IPS DF 4.7 (cell line): ENCODE measurements at regions not wholly inside any gene's neighbourhood (a gene's known extent, or its start where the extent isn't known, plus 50 kb on each side); places are given as distances from the start of the nearest gene placed in this dataset.
A peak's percentile ranks its signal among the peaks of the same experiment; 100 is the strongest.
"Not testable (repeated sequence)": the region's sequence is repeated elsewhere in the genome, so short reads cannot be mapped to it uniquely, and the experiment has no call there.

Experiments
- DNase-seq: peaks from one replicate; pipeline ENCODE4 v3.0.0-alpha.2; 2013; ENCODE audit warnings: low spot score; ENCODE audit errors: extremely low read depth

DNA sequence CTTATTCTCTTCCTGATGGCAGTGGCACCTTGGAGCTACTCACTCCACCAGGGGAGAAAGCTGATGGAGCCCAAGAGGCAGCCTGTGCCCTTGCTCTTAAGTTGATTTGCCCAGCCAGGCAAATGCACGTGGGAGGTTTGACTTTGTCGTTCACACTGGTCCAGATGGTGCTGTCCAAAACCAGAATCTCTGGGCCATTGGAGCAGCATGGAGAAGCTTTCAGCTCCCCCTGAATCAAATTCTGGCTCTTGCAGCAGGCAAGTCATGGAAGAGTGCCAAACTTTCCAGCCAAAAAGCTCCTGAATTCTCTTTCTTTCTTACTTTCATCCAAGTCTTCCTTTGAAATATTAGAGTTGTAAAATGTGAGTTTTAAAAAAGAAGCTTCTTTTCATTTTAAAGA is 970.4 kb downstream of the RPA4 start:
- no peak for DNase-seq

DNA sequence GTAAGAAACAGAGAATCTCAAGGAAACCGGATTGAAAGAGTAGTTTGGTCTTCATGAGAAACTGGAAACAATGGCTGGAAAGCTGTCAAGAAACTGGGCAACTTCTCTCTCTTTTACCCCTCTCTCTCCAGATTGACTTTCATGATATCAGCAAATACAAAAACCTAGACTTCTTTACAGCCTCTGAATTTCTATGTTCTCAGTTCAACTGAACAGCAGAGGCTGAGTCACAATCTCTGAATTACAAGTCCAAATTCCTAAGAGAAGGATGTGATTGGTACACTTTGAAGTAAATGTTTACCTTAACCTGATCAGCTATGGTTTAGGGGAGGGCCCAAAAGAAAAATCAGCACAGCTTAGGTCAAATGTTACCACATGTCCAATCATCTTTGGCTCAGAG is 974.9 kb downstream of the RPA4 start:
- no peak for DNase-seq

DNA sequence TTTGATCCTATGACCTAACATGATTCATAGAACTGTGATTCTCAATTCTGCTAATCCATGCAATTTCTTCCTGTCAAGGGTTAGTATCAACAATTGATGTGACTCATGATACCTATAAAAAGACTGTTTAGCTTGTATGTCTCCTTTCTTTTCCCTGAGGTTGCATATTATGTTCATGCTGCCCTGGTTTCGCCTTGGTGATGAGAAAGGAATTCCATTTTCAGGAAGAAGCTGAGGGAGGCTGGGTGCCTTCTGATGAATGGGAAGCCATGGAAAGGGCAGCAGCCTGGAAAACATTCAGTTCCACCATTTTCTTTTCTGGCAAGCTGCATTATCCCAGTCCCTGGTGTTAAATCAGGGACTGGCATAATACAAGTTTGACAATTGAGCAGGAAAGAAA is 976.5 kb downstream of the RPA4 start:
- no peak for DNase-seq

DNA sequence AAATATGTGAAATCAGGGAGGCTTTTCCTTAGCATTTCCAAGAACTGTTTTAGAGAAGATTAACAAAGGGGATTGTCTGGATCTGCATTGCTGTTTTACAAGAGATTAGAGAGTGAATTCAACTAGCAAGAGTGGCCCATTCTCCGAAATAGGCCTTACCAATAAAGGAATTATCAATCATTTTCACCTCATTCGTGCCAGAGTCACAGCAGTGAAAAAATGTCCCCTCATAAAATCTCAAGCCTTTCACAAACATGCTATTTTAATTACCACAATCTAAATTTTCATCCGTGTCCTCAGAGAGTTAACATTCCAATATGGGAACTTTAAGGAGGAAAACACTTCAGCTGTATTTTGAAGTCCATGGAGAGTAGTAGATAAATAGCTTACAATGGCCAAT is 979.6 kb downstream of the RPA4 start:
- DNase-seq, result no peak

DNA sequence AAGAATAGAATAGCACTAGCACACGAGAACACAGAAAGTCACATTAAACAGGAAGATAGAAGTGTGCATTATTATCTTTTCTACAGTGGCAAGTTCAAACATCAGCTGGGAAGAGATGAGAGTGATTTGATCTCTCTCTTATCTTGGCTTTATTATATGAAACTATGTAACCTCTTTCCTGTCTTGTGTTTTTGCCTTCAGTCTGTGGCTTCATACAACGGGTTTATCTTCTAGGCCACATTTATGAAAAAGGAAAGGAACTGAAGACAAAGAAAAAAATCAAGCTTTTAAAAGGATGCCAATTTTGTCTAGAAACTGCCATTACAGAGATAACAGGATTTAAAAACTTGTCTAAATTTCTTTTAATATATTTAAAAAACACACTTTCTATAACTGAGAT is 983.6 kb downstream of the RPA4 start:
- DNase-seq, result no peak

DNA sequence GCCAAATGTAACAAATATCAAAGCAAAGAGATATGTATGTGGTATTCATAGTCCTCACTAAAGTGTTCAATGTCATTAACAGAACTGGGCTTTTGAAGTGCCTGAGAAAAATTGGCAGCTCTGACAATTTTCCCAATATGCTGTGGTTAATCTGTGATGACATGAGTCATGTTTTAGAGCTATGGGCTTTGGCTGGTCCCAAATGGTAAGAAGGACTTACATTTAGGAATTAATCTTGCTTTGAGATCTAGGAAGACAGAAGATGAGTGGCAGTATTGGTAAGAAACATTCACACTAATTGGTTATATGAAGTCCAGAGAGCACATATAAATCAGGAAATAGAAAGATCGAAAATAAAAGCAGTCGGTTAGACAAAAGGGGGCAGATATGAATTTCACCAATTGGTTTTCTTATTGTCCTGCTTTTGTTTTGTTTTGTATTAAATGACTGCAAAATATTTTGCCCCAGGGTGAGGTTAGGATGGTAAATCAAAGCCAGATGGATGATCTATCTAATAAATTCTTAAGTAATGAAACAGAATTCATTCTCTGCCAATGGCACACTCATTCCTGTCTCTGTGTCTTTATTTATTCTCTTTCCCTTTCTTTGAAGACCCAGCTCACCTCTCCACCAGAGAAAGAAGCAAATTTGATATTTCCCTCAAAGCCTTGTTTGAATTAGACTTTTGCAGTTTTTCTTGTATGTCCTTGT is 993.1 kb downstream of the RPA4 start:
- DNase-seq, result no peak

DNA sequence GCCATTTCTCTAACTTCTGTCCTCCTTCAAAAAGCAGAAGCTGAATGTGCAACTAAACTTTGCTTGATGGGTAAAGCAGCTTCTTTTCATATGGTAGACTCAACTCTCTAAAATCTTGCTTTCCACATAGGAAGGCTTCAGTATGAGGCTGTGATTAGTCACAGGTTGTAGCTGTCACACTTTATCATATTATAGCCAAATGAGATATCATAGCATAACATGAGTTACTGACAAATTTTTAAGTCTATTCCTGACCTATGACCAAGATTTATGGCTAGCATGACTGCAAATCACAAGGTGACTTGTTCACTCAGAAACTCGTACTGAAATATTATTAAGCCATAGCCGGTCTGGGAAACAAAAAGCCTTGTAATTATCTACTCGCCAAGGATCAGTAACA is 998.6 kb downstream of the RPA4 start:
- DNase-seq, result no peak

DNA sequence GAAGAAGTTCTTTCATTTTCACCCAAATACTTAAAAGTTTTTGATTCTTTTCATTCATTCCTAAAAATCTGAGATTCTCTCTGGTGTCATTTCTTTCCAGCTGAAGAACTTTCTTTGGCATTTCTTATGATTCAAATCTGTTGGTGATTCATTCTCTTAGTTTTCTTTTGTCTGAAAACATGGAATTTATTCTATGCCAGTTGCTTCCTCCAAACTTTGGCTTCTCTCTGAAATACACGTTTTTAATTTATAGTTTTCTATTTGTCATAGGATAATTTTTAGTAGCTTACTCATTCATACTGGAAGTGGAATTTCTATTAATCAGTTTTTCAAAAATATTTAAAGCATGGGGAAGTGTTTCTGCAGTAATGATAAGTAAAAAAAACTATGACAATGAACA is 1012.0 kb downstream of the RPA4 start:
- no peak for DNase-seq

DNA sequence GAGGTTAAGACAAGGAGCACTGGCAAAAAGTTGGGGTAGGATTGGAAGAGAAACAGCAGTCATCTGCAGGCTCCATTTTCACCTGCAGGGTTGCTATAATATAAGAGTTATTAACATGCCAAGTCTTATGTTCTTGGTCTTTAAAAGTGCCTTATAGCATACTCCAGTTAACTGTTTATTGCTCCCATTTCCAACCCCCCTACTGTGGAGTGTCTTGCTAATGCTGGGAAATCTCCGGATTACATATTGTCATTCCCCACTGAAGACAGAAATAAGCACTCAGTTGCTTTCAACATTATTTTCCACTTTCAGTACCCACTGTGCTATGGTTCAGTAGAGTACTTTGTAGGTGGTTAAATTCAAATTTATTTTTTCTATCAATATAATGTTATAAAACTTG is 1014.3 kb downstream of the RPA4 start:
- no peak for DNase-seq

DNA sequence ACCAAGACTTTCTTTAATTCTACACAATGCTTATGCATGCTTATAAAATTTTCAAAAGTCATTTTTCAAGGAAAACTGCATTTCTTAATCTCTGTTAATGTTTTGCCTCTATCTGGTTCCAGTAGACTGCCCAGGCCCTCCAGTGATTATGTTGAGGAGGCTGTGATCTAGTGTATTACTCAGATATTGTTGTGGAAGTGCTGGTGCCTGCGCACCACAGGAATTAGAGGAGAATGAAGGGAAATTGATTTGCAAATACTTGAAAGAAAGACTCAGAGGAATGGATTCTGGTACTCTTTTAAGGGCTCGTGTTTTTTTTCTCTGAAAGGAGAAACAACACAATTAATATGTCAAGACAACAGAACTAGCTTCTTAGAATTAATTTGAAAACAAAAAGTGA is 1015.1 kb downstream of the RPA4 start:
- no peak for DNase-seq

DNA sequence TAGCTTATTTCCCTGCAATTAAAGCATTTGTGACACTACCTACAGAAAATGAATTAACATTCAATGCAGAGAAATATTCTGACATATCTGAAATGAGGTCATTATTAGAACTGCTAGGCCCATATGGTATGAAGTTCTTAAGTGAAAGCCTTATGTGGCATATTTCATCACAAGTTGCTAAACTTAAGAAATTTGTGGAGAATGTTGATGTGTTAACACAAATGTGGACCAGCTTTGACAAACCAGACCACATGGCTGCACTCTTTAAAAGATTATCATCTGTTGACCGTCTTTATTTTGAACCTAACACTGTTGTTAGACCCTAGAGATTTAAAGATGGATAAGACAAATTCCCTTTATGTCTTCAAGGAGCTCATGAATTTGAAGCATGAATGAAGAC is 1024.1 kb downstream of the RPA4 start:
- DNase-seq, result no peak

DNA sequence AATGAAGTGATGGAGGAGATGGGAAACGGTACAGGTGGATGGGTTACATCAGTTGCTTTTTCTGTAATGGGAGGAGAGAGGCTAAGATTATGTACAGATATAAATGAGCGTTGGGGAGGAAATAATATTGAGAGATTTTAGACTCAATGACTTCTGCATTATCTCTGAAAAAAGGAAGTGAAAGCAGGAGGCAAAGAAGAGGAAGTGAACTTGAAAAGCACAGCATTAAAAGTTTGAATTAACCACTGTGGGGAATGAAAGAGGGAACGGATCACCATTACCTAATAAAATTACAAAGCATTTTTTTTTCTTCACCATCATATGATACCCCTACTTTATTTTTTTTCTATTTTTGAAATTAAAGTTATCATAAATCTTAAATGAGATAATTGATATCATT is 1025.5 kb downstream of the RPA4 start:
- DNase-seq, result no peak

DNA sequence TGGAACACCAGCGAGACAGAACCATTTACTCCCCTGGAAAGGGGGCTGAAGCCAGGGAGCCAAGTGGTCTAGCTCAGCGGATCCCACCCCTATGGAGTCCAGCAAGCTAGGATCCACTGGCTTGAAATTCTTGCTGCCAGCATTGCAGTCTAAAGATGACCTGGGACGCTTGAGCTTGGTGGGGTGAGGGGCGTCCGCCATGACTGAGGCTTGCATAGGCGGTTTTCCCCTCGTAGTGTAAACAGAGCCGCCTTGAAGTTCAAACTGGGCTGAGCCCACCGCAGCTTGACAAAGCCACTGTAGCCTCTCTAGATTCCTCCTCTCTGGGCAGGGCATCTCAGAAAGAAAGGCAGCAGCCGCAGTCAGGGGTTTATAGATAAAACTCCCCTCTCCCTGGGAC is 1031.7 kb downstream of the RPA4 start:
- not testable (repeated sequence) for DNase-seq

DNA sequence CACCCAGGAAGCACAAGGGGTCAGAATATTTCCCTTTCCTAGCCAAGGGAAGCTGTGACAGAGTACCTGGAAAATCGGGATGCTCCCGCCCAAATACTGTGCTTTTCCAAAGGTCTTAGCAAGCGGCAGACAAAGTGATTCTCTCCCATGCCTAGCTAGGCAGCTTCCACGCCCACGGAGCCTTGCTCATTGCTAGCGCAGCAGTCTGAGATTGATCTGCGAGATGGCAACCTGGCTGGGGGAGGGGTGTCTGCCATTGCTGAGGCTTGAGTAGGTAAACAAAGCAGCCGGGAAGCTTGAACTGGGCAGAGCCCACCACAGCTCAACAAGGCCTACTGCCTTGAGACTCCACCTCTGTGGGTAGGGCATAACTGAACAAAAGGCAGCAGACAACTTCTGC is 1037.5 kb downstream of the RPA4 start:
- DNase-seq, result not testable (repeated sequence)

DNA sequence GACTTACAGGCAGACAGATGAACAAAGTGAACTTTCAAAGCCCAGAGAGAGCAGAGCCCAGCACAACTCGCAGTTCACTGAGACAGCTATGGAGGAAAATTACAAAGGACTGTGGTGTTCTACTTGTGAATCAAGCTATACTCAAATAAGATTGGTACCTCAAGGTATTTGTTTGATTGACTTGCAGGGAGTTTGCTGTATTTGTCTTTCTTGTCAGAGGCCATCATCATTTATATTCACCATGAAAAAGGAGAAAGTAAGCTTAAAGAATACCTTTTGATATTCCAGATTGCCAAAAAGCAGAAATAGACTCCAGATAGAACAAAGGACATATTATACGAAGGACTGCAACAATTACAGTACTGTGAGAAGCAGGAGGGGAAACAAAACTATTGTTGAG is 1047.9 kb downstream of the RPA4 start:
- no peak for DNase-seq

DNA sequence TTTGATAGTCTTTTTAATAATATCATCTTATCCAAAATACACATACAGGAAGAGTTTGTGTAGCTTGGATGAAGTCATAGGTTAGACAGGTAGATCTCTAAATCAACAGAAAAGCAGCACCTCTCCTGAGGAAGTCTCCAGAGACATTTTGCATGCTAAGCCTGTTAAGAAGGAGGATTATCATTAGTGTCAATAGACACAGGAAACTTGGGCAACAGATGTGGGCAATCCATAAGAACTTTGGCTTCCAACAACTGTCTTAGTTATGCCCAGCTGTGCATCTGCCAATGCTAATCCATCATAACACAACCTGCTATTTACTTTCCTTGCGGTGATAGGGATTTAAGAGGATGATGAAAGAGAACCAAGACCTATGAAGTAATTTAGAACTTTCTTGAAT is 1052.6 kb downstream of the RPA4 start:
- no peak for DNase-seq

DNA sequence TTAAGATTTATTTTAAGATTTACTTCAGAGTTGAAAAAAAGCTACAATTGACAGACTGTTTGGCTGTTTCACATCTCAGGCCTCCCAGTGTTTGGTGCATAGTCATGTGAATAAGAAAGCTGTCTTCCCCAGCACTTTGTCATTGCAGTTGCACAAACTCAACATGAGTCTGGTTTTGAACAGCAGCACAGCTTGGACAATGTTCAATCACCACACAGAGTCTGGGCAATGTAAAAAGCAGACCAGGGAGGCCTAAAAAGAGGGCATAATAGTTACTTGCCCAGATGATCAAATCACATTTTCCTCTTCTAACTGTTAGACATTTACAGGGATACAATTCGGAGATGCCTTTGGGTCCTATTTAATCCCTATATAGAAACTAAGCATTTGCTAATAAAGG is 1055.0 kb downstream of the RPA4 start:
- DNase-seq, result no peak

DNA sequence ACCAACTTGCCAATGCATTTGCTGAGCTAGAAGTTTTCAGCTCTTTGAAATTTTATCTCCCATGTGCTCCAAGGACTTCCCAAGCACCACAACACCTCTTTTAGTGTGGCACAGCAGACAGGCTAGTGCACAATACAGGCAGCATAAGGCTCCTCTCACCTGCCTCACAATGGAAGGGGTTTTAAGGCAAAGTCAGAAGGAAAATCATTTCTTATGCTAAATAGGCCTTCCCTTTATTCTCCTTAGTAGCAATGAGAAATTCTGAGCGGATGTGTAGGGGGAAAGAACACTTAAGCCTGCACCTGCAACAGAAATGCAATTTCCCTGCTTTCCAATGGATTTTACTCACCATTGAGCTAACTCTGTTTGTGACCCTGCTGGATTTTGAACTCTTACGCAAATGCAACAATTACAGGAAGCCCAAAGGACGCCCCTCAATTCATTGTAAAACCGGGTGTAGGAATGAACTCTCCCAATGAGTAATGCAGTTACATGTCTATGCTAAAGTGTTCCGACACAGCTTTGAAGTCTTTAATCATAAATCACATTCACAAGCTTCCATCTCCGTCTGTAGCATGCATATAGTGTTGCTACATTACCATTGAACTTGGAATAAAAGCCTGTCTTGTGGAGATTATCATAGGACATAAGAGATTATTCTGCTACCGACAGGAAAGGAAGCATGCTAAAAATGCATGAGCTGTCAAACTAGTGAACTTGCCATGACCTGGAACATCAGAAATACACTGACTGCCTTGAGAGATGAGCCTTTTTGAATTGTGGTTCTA is 1084.9 kb downstream of the RPA4 start:
- DNase-seq, result peak; percentile 9

DNA sequence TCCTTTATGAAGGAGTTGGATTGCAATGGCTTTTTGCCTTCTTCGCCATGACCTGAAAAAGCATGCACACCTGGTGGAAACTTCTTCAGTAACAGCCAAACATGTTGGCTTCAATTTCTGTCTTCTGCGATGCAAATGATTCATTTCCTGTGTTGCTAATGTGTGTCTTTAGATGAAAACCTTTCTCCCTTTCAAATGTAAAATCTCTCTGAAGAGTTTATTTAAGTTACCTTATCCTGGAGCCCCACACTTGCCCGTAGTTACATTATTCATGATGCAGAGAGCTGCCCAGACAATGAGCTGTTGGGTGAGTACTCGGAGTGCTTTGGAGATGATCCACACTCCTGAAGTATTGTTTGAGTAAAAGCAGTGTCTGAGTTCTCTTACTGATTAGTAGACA is 1100.9 kb downstream of the RPA4 start:
- peak; percentile 49 for DNase-seq

DNA sequence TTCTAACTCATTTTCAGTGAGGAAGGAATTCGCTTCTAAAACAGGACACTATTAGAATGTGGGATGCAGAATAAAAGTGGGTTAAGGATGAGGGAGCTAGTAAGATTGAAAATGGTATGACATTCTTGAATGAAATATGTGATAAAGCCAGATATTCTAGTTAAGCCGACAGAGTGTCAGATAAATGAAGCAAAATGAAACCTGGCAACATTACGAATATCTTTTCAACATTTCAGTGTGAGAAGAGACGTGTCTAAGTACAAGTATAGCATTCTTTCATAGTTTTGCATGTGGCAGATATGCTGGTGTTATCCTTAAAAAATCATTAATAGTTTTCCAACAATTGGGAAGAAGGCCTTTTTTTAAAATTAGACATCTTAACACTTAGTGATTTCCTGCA is 1101.4 kb downstream of the RPA4 start:
- DNase-seq, result no peak

DNA sequence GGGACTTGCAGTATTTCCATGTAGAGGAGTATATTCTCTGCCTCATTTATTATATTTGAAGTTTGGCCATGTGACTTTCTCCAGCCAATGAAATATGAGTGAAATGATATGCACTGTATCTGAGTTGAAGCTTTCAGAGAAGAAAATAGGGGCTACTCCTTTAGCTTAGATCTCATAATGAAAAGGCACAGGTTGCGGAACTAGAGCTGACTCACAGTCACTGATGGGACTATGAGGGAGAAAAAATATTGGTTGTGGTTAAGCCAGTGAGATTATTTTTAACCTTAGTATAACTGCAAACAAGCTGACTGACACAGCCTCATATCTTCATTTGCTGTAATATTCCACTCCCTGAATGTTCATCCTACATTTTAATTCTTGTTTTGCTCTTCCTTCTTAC is 1104.3 kb downstream of the RPA4 start:
- DNase-seq, result no peak

DNA sequence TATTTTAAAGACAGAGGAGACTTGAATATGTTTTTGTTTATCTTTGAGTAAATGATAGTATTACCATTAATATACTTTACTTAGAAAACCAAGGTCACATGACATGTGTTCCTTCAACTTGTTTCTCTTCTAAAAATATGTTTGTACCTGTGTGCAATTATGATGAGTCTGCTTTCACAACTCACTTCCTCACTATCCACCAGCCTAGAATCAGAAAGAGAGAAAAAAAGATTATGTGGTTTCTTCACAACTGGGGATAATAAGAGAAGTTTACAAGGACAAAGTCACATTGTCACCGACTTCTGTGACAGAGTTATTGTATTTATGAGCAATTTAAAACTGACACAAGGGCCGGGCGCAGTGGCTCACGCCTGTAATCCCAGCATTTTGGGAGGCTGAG is 1112.1 kb downstream of the RPA4 start:
- DNase-seq, result no peak

DNA sequence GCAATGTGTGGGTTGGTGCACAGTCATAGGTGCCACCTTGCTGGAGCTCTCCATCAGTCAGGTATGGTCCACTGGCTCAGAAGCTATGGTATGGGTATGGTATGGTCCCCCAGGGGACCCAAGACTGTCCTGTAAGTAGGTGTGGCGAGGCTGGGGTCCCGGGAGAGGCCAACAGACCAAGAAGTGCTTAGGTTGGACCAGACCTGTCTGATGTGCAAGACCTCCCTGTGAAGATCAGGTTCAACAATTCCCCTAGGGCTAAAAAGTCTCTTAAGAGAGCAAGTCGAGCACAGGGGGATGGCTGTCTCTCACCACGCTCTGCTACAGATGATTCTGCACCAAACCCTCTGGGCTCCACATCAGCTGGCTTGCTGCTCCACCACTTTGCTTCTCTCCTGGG is 1145.0 kb downstream of the RPA4 start:
- no peak for DNase-seq
